Uterus (tissue), 3 donors: ENCODE measurements at regions not wholly inside any gene's neighbourhood (a gene's known extent, or its start where the extent isn't known, plus 50 kb on each side); places are given as distances from the start of the nearest gene placed in this dataset.

ENCODE experiments used
- DNase-seq, 2 donors: peaks; one replicate each; pipeline ENCODE4 v3.0.0-alpha.2; 2019 to 2020
- H3K27ac ChIP-seq, 2 donors: fragments of 200-600 bp; sonication (generic); 1 replicate in 1 of 2; 2 replicates in 1 of 2; pipeline ENCODE4 v1.5.1; 2016 to 2018
- H3K27me3 ChIP-seq, 2 donors: fragments of 200-600 bp; sonication (generic); one replicate each; pipeline ENCODE4 v1.5.1; 2018 to 2019; ENCODE audit warnings: control low read depth in 1 of 2
- H3K36me3 ChIP-seq, 2 donors: fragments of 200-600 bp; sonication (generic); one replicate each; pipeline ENCODE4 v1.5.1; 2019; ENCODE audit warnings: control low read depth in 1 of 2
- H3K4me1 ChIP-seq, 2 donors: fragments of 200-600 bp; sonication (generic); one replicate each; pipeline ENCODE4 v1.5.1; 2018 to 2019; ENCODE audit warnings: control low read depth in 1 of 2
- H3K4me3 ChIP-seq, 2 donors: fragments of 200-600 bp; sonication (generic); 1 replicate in 1 of 2; 2 replicates in 1 of 2; pipeline ENCODE4 v1.5.1; 2018 to 2019; ENCODE audit warnings: mild to moderate bottlenecking in 1 of 2
- H3K9me3 ChIP-seq, 2 donors: fragments of 200-600 bp; sonication (generic); one replicate each; pipeline ENCODE4 v1.5.1; 2019; ENCODE audit warnings: control low read depth in 1 of 2
- CTCF ChIP-seq, 4 experiments: fragments of 200-600 bp in 2 of 4; fragments of 450-650 bp in 2 of 4; sonication (generic) in 2 of 4; IDR thresholded peaks; one replicate each; pipeline ENCODE4 v1.5.1; 2016 to 2019; ENCODE audit warnings: antibody characterized with exemption in 4 of 4, mild to moderate bottlenecking in 2 of 4, moderate library complexity in 1 of 4
- POLR2A ChIP-seq, 2 donors: fragments of 450-650 bp; IDR thresholded peaks; one replicate each; pipeline ENCODE4 v1.6.1; 2016; ENCODE audit warnings: antibody characterized with exemption in 2 of 2, mild to moderate bottlenecking in 1 of 2, moderate library complexity in 1 of 2
- intact Hi-C: fragments of 100-400 bp; cut with DNase I; formaldehyde crosslinking; loops from one replicate; pipeline ENCODE4 v1.15.1; 2023; ENCODE audit warnings: low total_unique reads
- donor health status: DM: yes; HTN: yes; CAD: no.

GRCh38 chr9:1421436-1421835, 371.3 kb downstream of the DMRT2 start:
- TF ChIP-seq POLR2A (IDR thresholded peaks at IDR 0.05) (no peak), CTCF (IDR thresholded peaks at IDR 0.05) (no peak)
- Histone ChIP-seq H3K4me1 (no peaks in the 10 kb centered on the region), H3K4me3 (no peak overlapping the region), H3K36me3 (no peaks in the 10 kb centered on the region), H3K27me3 (no peaks in the 10 kb centered on the region), H3K27ac (no peak overlapping the region), H3K9me3 (no peaks in the 10 kb centered on the region)
- DNase-seq: no peak
- intact Hi-C loops: no loop called here

- H3K36me3 ChIP-seq: no peaks in the 10 kb centered on the region
- no peak overlapping the region for H3K27ac ChIP-seq
- H3K4me3 ChIP-seq: no peak overlapping the region
- H3K9me3 ChIP-seq: no peaks in the 10 kb centered on the region
- no peaks in the 10 kb centered on the region for H3K27me3 ChIP-seq
- intact Hi-C loops: no loop called here
- no peak for TF ChIP-seq CTCF (IDR thresholded peaks at IDR 0.05)
- TF ChIP-seq POLR2A (IDR thresholded peaks at IDR 0.05): no peak
- no peak for DNase-seq
- no peaks in the 10 kb centered on the region for H3K4me1 ChIP-seq
These were observed 377.7 kb downstream of the DMRT2 start for GRCh38 chr9:1427875-1428274.

- no peak for TF ChIP-seq CTCF (IDR thresholded peaks at IDR 0.05)
- no peak for TF ChIP-seq POLR2A (IDR thresholded peaks at IDR 0.05)
- H3K27me3 ChIP-seq: no peaks in the 10 kb centered on the region
These were observed 379.1 kb downstream of the DMRT2 start for GRCh38 chr9:1429297-1429696.

GRCh38 chr9:1431461-1431860, 381.3 kb downstream of the DMRT2 start:
- no peaks in the 10 kb centered on the region for H3K9me3 ChIP-seq
- no peak overlapping the region for H3K27ac ChIP-seq
- no peak for DNase-seq
- H3K27me3 ChIP-seq: no peaks in the 10 kb centered on the region
- no peak overlapping the region for H3K4me3 ChIP-seq
- H3K4me1 ChIP-seq: no peaks in the 10 kb centered on the region
- TF ChIP-seq CTCF (IDR thresholded peaks at IDR 0.05) (no peak), POLR2A (IDR thresholded peaks at IDR 0.05) (no peak)
- intact Hi-C loops: no loop called here
- no peaks in the 10 kb centered on the region for H3K36me3 ChIP-seq

More at GRCh38 chr9:1429297-1429696, 379.1 kb downstream of the DMRT2 start:
- DNase-seq: no peak
- H3K4me1 ChIP-seq: no peaks in the 10 kb centered on the region
- no peaks in the 10 kb centered on the region for H3K36me3 ChIP-seq
- intact Hi-C loops: no loop called here
- no peaks in the 10 kb centered on the region for H3K9me3 ChIP-seq
- H3K27ac ChIP-seq: no peak overlapping the region
- no peak overlapping the region for H3K4me3 ChIP-seq

- Histone ChIP-seq H3K27ac (no peak overlapping the region), H3K4me1 (no peaks in the 10 kb centered on the region), H3K27me3 (no peaks in the 10 kb centered on the region), H3K9me3 (no peaks in the 10 kb centered on the region), H3K4me3 (no peak overlapping the region), H3K36me3 (no peaks in the 10 kb centered on the region)
- intact Hi-C loops: no loop called here
- no peak for TF ChIP-seq CTCF (IDR thresholded peaks at IDR 0.05)
- DNase-seq: no peak
These were observed 384.1 kb downstream of the DMRT2 start for GRCh38 chr9:1434052-1434767.
